ENCODE measurements at regions not wholly inside any gene's neighbourhood (a gene's known extent, or its start where the extent isn't known, plus 50 kb on each side); places are given as distances from the start of the nearest gene placed in this dataset.
A peak's percentile ranks its signal among the peaks of the same experiment; 100 is the strongest.
"Not testable (repeated sequence)": the region's sequence is repeated elsewhere in the genome, so short reads cannot be mapped to it uniquely, and the experiment has no call there.

DNA sequence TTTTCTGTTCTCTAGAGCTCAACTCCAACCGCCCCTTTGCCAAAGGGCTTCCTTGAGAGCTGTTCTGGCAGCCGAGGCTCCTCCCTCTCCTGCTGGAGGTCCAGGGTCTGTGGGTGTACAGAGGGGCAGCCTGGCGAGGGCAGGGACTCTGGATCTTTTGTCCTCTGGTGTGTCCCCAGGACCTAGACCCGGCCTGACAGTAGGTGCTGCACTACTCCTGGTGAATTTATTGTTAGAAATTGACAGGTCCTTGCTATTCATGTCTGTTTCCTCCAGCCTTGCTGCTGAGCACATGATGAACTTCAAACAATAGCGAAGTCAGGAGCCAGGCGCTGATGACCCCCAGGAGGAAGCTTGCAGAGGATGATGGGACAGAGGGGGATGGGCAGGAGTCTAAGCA is 234.7 kb upstream of the SULF2 start:
- ChIA-PET POLR2A (no interaction called here), CTCF (interaction anchor here (1.3 kb wide), 1 partner anchor 601 kb away, joined by 4 read pairs; no protein-coding TSS in a partner anchor)
- TF ChIP-seq, protein P1, sequence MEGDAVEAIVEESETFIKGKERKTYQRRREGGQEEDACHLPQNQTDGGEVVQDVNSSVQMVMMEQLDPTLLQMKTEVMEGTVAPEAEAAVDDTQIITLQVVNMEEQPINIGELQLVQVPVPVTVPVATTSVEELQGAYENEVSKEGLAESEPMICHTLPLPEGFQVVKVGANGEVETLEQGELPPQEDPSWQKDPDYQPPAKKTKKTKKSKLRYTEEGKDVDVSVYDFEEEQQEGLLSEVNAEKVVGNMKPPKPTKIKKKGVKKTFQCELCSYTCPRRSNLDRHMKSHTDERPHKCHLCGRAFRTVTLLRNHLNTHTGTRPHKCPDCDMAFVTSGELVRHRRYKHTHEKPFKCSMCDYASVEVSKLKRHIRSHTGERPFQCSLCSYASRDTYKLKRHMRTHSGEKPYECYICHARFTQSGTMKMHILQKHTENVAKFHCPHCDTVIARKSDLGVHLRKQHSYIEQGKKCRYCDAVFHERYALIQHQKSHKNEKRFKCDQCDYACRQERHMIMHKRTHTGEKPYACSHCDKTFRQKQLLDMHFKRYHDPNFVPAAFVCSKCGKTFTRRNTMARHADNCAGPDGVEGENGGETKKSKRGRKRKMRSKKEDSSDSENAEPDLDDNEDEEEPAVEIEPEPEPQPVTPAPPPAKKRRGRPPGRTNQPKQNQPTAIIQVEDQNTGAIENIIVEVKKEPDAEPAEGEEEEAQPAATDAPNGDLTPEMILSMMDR (IDR thresholded peaks at IDR 0.05; ENCODE audit: insufficient read depth, low read length, missing control alignments) = no peak
- no peak overlapping the region for H3K4me3 ChIP-seq (ENCODE audit: low read depth, low read length)
- DNase-seq (ENCODE audit: low read depth, low spot score) = no peak

DNA sequence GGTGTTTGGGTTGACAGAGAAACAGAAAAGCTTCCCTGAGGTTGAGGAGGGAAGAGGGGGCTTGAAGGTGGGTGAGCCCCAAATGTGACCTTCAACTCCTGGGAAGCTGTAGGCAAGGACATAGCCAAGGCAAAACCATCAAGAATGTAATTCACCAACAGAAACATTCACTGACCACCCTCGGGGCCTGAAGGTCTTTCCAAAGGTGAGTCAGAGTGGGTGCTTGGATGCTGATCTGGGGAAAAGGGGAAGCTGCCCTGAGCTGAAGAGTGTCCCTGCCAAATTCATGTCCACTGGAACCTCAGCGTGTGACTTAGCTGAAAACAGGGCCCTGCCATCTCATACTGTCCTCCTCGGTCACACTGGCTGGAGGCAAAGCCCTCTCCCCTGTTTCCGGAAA is 234.2 kb upstream of the SULF2 start:
- ChIA-PET CTCF (interaction anchor here (1.3 kb wide), 1 partner anchor 602 kb away, joined by 4 read pairs; no protein-coding TSS in a partner anchor), POLR2A (interaction anchor here (1.0 kb wide), 1 partner anchor 276 kb away, joined by 6 read pairs; no protein-coding TSS in a partner anchor)
- H3K4me3 ChIP-seq (ENCODE audit: low read depth, low read length) = no peak overlapping the region
- no peak for DNase-seq (ENCODE audit: low read depth, low spot score)
- TF ChIP-seq, protein P1 (IDR thresholded peaks at IDR 0.05; ENCODE audit: insufficient read depth, low read length, missing control alignments) = no peak

DNA sequence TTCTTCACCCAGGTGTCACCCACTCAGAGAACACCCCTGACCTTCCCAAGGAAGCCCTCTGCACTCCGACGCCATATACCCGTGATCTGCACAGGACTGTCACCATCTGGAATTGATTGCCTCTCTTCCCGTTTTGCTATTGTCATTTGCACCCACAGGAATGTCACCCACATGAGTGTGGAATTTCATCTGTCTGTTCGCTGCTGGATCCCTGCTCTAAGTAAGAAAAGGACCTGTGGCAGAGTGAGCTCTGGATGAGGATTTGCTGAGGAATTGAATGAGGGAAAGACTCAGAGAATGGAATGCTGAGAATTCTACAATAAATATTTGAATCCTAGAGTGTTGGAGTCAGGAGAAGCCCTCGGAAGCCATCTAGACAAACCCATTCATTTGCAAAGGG is 233.6 kb upstream of the SULF2 start:
- H3K4me3 ChIP-seq (ENCODE audit: low read depth, low read length); CTCF ChIA-PET: not testable (repeated sequence)
- DNase-seq (ENCODE audit: low read depth, low spot score) = peak; percentile 74
- POLR2A ChIA-PET = interaction anchor here (0.9 to 1.0 kb wide), 2 partner anchors 11 to 277 kb away, joined by 3 to 6 read pairs; no protein-coding TSS in a partner anchor

DNA sequence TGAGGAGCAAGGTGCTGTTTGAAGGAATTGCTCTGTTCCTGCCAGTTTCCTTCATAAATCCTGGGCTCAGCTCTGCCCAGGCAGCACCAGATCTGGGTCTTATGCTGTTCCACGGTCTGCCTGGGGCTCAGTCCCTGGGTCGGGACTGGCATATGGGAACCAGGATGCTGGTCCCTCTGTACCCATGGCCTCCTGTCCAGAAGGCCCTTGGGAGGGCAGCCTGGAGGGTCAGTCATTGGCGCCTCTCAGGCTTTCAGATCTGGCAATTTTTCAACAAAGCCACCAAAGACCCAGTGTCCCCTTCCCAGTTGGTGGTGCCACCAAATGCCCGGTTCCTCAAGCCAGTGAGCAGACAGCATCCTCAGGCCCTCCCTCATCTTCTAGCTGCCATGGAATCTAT is 232.7 kb upstream of the SULF2 start:
- TF ChIP-seq, protein P1 (IDR thresholded peaks at IDR 0.05; ENCODE audit: insufficient read depth, low read length, missing control alignments) = no peak
- CTCF ChIA-PET = no interaction called here

DNA sequence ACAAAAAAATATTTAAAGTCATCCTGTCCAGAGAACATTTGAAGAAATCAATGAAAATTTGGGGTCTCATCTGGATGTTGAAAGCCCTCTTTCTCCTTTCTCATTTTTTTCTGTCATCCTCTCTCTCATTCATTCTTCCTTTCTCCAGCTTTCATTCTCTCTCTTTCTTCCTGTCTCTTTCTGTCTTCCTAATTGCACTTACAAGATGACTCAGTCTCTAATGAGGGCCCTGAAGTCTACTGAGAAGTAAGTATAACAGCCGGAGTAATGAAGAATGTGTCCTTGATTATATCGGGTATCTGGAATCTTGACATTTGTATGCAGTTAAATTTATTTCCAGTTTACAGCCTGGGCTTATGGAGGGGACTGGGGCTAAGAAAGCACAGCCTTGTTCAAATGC is 232.2 kb upstream of the SULF2 start:
- TF ChIP-seq, protein P1 (IDR thresholded peaks at IDR 0.05; ENCODE audit: insufficient read depth, low read length, missing control alignments) = no peak
- DNase-seq (ENCODE audit: low read depth, low spot score) = no peak
- ChIA-PET POLR2A (no interaction called here), CTCF (interaction anchor here (1.0 kb wide), 1 partner anchor 278 kb away, joined by 3 read pairs; no protein-coding TSS in a partner anchor)
- H3K4me3 ChIP-seq (ENCODE audit: low read depth, low read length) = no peak overlapping the region

More for the DNA sequence above, 232.7 kb upstream of the SULF2 start:
- POLR2A ChIA-PET = interaction anchor here (0.9 kb wide), 1 partner anchor 11 kb away, joined by 3 read pairs; no protein-coding TSS in a partner anchor
- DNase-seq (ENCODE audit: low read depth, low spot score) = no peak
- H3K4me3 ChIP-seq (ENCODE audit: low read depth, low read length) = no peak overlapping the region

DNA sequence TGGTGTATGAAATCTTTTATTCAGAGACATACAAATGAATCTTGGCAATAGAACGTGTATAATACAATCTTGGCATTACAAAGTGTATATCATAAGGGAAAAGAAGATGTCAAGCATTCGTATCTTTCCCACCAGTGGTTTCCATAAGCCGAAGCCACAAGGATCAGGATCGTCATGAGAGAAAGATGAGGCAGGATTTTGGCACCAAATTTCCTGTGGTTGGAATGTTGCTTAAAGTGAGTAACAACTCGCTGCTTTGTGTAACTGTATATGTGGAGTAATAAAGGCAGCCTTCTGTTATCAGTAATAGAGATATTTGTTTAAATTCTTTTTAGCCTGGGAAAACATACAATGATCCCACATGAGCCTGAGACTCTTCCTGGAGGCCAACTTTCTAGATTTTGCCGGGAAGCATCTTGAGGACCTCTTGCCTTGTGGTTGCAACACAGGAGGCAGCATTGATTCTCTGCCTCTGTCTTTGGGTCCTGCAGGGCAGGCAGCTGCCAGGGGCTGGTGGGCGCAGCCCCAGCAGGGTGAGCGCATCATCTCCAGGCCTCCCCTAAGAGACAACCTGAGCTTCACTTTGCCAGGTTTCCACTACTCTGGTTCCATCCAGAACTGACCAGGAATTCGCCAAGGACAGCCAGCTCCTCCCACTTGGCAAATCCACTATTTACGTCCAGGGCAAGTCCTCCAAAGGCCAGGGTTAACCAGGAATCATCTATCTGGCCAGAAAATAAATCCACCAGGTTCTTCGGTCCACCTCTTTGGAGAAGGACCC is 230.9 kb upstream of the SULF2 start:
- ChIA-PET POLR2A (no interaction called here), CTCF (no interaction called here)
- DNase-seq (ENCODE audit: low read depth, low spot score) = peak; percentile 97
- TF ChIP-seq, protein P1 (IDR thresholded peaks at IDR 0.05; ENCODE audit: insufficient read depth, low read length, missing control alignments) = no peak
- no peak overlapping the region for H3K4me3 ChIP-seq (ENCODE audit: low read depth, low read length)

Measured in AG04449 (cell line).